HEK293T (cell line): ENCODE measurements at regions not wholly inside any gene's neighbourhood (a gene's known extent, or its start where the extent isn't known, plus 50 kb on each side); places are given as distances from the start of the nearest gene placed in this dataset.

Experiments
- CTCF ChIA-PET: fragments of 350-600 bp; formaldehyde crosslinking; extraction: SDS; loops from one replicate; lab custom pipeline; 2021; ENCODE audit warnings: antibody characterized with exemption, inconsistent platforms; lab: Yijun Ruan, JAX
- POLR2A ChIA-PET: fragments of 350-600 bp; formaldehyde crosslinking; extraction: SDS; loops from one replicate; lab custom pipeline; 2020; ENCODE audit warnings: antibody characterized with exemption, inconsistent platforms; lab: Yijun Ruan, JAX
- DNase-seq: peaks from one replicate; pipeline ENCODE4 v3.0.0; 2012; ENCODE audit warnings: mixed read lengths; ENCODE audit errors: extremely low spot score
- ARNT ChIP-seq: fragments of 450-650 bp; IDR thresholded peaks from 2 replicates; pipeline ENCODE4 v1.6.1; 2017; ENCODE audit warnings: mild to moderate bottlenecking
- BHLHE40 ChIP-seq: fragments of 450-650 bp; IDR thresholded peaks from 2 replicates; pipeline ENCODE4 v1.6.1; 2016; ENCODE audit warnings: mild to moderate bottlenecking, moderate library complexity, borderline replicate concordance
- CTBP1 ChIP-seq: fragments of 450-650 bp; IDR thresholded peaks from 2 replicates; pipeline ENCODE4 v1.6.1; 2016; ENCODE audit warnings: borderline replicate concordance
- ELF4 ChIP-seq: fragments of 450-650 bp; IDR thresholded peaks from 2 replicates; pipeline ENCODE4 v1.6.1; 2017; ENCODE audit warnings: antibody characterized with exemption
- FOXA1 ChIP-seq: fragments of 450-650 bp; IDR thresholded peaks from 2 replicates; pipeline ENCODE4 v1.6.1; 2016; ENCODE audit warnings: mild to moderate bottlenecking
- FOXK2 ChIP-seq: fragments of 450-650 bp; IDR thresholded peaks from 2 replicates; pipeline ENCODE4 v1.6.1; 2016; ENCODE audit warnings: mild to moderate bottlenecking
- FOXM1 ChIP-seq: fragments of 450-650 bp; IDR thresholded peaks from 2 replicates; pipeline ENCODE4 v1.6.1; 2017; ENCODE audit warnings: mild to moderate bottlenecking, borderline replicate concordance
- HDGF ChIP-seq: fragments of 450-650 bp; IDR thresholded peaks from 2 replicates; pipeline ENCODE4 v1.6.1; 2017; ENCODE audit warnings: antibody characterized with exemption, borderline replicate concordance
- L3MBTL2 ChIP-seq: fragments of 450-650 bp; conservative IDR thresholded peaks from 2 replicates; pipeline ENCODE4 v1.6.1; 2016; ENCODE audit warnings: mild to moderate bottlenecking
- LEF1 ChIP-seq: fragments of 450-650 bp; IDR thresholded peaks from 2 replicates; pipeline ENCODE4 v1.6.1; 2017; ENCODE audit warnings: mild to moderate bottlenecking, borderline replicate concordance
- NFRKB ChIP-seq: fragments of 450-650 bp; IDR thresholded peaks from 2 replicates; pipeline ENCODE4 v1.6.1; 2016; ENCODE audit warnings: mild to moderate bottlenecking, moderate library complexity
- SP1 ChIP-seq: fragments of 450-650 bp; IDR thresholded peaks from 2 replicates; pipeline ENCODE4 v1.6.1; 2017
- SUZ12 ChIP-seq: fragments of 450-650 bp; IDR thresholded peaks from 2 replicates; pipeline ENCODE4 v1.6.1; 2016; ENCODE audit warnings: mild to moderate bottlenecking
- TARDBP ChIP-seq: fragments of 450-650 bp; IDR thresholded peaks from 2 replicates; pipeline ENCODE4 v1.6.1; 2016
- ZNF384 ChIP-seq: fragments of 450-650 bp; IDR thresholded peaks from 2 replicates; pipeline ENCODE4 v1.6.1; 2016
- TF ChIP-seq, protein P1 (sequence below): fragments of 450-650 bp; IDR thresholded peaks from 2 replicates; pipeline ENCODE4 v1.6.1; 2016

DNA sequence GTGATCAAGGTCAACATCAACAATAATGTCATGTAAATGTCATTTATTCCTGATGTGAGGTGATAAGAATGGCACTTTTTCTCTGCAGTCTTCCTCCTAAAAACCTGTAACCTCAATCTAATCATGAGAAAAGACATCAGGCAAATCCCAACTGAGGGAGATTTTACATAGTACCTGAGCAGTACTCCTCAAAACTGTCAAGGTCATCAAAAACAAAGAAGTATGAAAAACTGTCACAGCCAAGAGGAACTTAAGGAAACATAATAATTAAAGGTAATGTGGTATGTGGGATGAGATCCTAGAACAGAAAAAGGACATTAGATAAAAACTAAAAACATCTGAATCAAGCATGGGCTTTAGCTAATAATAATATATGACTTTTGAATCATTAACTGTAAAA, 140.9 kb upstream of the GRM7 start:
- DNase-seq = no peak
- TF ChIP-seq L3MBTL2 (no peak), ARNT (no peak), ZNF384 (no peak), FOXA1 (no peak), FOXK2 (no peak), CTBP1 (no peak), FOXM1 (no peak), SP1 (no peak), HDGF (no peak)
- POLR2A ChIA-PET = no interaction called here
- CTCF ChIA-PET = no interaction called here

DNA sequence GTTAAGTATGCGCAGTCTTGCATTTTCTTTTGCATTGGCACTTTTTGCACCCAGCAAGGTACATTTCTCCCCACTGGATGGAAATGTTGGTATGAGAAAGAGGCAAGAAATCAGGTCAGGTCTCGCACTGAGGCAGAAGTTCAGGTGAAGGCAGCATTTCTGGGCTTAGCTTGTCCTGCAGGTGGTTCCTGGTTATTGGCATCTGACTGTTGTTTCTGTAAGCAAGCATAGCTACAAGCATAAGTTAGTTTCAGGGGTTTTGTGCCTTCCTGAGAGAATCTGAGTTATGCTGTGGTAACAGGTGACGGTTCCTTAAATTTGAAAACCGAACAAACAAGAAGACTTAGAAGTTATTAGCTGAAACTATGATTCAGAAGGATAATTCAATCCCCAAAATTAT, 139.4 kb upstream of the GRM7 start:
- TF ChIP-seq FOXM1 (no peak), SUZ12 (no peak), BHLHE40 (no peak), SP1 (no peak), ZNF384 (no peak), ARNT (no peak), CTBP1 (no peak), LEF1 (no peak), L3MBTL2 (no peak), HDGF (no peak), NFRKB (no peak), ELF4 (no peak), FOXA1 (no peak), TARDBP (no peak), FOXK2 (no peak)
- TF ChIP-seq, protein P1, sequence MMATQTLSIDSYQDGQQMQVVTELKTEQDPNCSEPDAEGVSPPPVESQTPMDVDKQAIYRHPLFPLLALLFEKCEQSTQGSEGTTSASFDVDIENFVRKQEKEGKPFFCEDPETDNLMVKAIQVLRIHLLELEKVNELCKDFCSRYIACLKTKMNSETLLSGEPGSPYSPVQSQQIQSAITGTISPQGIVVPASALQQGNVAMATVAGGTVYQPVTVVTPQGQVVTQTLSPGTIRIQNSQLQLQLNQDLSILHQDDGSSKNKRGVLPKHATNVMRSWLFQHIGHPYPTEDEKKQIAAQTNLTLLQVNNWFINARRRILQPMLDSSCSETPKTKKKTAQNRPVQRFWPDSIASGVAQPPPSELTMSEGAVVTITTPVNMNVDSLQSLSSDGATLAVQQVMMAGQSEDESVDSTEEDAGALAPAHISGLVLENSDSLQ = no peak
- POLR2A ChIA-PET = no interaction called here
- CTCF ChIA-PET = no interaction called here
- no peak for DNase-seq

DNA sequence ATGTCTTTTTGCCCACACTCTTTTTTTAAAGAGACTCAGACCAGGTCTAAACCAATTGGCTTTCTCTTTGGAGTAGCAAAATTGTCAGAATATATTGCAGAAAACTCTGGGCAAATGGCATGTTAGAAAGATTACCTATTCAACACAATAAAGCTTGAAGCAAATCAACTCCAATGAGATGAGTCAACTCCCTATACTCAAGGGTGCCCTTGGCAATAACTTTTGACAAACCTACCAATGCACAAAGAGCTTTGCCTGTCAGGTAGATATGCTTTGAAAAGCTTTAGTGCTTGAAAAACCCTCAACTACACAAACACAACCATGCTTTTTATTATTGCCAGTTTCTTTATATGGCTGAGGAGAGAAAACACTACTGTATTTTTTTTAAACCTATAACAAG, 137.7 kb upstream of the GRM7 start:
- CTCF ChIA-PET = no interaction called here
- no peak for TF ChIP-seq FOXK2
- no peak for TF ChIP-seq HDGF
- POLR2A ChIA-PET = no interaction called here
- DNase-seq = no peak

DNA sequence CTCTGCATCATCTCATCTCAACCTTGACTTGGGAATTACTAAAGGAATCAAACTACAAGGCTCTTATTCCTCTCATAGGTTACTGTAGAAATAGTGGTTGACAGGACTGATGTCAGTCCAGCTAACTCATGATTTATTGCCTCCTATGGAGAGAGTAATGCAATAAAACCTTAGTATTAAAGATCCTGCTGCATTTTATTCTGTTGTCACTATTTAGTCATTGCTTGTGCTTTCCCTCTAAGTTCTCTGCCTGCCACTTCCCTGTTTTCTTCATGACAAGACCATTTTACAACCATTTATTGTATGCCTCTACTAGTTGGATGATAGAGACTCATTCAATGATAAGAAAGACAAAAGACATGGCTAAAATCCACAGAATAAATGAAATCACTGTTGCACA, 134.1 kb upstream of the GRM7 start:
- DNase-seq = no peak
- ChIA-PET POLR2A (no interaction called here), CTCF (no interaction called here)
- TF ChIP-seq FOXK2 (no peak), CTBP1 (no peak), SP1 (no peak), ARNT (no peak), TARDBP (no peak), HDGF (no peak), FOXA1 (no peak), LEF1 (no peak)

DNA sequence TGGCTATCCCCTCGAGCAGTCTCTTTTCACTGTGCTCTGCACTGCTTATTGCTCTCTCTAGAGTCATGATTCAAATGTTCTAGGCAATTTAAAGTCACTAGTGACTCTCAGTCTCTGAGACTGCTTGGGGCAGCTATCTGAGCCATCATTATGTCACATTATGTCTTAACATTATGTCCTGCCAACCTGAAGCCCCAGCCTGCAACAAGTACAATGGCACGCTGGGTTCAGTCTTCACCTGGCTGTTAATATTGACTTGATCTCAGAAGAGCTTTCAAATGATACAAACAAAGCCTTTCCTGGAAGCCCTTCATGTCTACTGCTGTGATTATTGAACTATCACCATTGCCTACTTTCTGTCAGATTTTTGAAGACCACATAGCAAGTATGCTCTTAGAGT, 128.1 kb upstream of the GRM7 start:
- no peak for DNase-seq
- ChIA-PET CTCF (no interaction called here), POLR2A (no interaction called here)
- no peak for TF ChIP-seq L3MBTL2
- TF ChIP-seq BHLHE40 = no peak
- no peak for TF ChIP-seq HDGF
- TF ChIP-seq TARDBP = no peak
- TF ChIP-seq ZNF384 = no peak
- no peak for TF ChIP-seq FOXM1
- TF ChIP-seq CTBP1 = no peak

DNA sequence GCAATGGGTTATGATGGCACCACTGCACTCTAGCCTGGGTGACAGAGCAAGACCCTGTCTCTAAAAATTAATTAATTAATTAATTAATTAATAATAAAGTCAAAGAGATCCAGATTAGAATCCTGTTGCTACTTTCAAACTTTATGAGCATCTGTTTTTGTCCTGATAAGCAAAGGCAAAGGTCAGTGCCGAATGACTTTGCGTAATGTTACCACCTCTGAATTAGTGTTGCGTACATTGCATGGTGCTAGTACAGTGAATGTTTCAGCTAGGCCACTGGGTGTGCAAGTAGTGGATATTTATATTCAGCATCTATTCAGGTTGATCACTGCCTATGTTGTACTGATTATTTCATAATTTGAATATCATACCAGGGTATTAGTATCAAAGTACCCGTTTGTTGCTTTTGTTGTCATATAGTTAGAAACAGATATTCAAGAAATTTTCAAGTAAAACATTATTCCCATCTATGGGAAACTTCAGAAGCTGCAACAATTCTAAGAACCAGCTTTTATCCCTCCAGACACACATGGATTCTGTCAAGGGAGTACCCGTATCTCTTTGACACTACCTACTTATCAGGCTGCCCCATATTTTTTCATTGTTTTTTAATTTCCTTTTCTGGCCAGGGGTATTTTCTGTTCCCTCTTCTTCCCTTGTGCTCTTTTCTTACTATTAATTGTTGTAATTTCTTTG, 127.1 kb upstream of the GRM7 start:
- POLR2A ChIA-PET = no interaction called here
- CTCF ChIA-PET = no interaction called here
- TF ChIP-seq CTBP1 (no peak), TARDBP (no peak), LEF1 (no peak), NFRKB (no peak), L3MBTL2 (no peak), ELF4 (no peak), FOXK2 (no peak), SUZ12 (no peak), FOXA1 (no peak), HDGF (no peak), ZNF384 (no peak), FOXM1 (no peak), ARNT (no peak), BHLHE40 (no peak)
- TF ChIP-seq, protein P1 = no peak
- no peak for DNase-seq

DNA sequence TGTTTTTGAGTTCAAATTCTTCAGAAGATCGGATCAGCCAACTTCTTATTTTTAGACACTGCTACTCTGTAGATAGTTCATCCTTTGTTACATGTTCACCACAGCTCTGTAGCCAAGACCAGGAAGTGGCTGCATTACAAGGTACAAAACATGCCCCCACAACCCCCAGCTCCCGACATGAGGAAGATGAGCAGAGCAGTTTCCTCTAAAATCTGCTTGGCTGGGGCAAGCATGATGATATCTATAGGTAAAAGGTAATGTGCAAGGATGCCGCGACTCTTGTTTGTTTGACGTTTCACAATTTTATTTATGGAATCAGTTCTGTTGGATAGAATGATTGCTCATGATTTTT, 126.5 kb upstream of the GRM7 start:
- DNase-seq = no peak
- CTCF ChIA-PET = no interaction called here
- TF ChIP-seq L3MBTL2 (no peak), LEF1 (no peak), BHLHE40 (no peak), FOXA1 (no peak), NFRKB (no peak), ARNT (no peak), SUZ12 (no peak), ZNF384 (no peak), FOXK2 (no peak), FOXM1 (no peak), SP1 (no peak), HDGF (no peak), TARDBP (no peak), ELF4 (no peak), CTBP1 (no peak)
- TF ChIP-seq, protein P1 = no peak
- POLR2A ChIA-PET = no interaction called here
